ENCODE measurements at regions not wholly inside any gene's neighbourhood (a gene's known extent, or its start where the extent isn't known, plus 50 kb on each side); places are given as distances from the start of the nearest gene placed in this dataset.
A peak's percentile ranks its signal among the peaks of the same experiment; 100 is the strongest.
"Not testable (repeated sequence)": the region's sequence is repeated elsewhere in the genome, so short reads cannot be mapped to it uniquely, and the experiment has no call there.

- Histone ChIP-seq H3K4me3 (no peak overlapping the region), H3K27ac (no peak overlapping the region), H3K36me3 (no peaks in the 10 kb centered on the region), H3K9me3 (no peaks in the 10 kb centered on the region), H3K4me1 (no peaks in the 10 kb centered on the region), H3K27me3 (no peaks in the 10 kb centered on the region)
- TF ChIP-seq, protein P1, sequence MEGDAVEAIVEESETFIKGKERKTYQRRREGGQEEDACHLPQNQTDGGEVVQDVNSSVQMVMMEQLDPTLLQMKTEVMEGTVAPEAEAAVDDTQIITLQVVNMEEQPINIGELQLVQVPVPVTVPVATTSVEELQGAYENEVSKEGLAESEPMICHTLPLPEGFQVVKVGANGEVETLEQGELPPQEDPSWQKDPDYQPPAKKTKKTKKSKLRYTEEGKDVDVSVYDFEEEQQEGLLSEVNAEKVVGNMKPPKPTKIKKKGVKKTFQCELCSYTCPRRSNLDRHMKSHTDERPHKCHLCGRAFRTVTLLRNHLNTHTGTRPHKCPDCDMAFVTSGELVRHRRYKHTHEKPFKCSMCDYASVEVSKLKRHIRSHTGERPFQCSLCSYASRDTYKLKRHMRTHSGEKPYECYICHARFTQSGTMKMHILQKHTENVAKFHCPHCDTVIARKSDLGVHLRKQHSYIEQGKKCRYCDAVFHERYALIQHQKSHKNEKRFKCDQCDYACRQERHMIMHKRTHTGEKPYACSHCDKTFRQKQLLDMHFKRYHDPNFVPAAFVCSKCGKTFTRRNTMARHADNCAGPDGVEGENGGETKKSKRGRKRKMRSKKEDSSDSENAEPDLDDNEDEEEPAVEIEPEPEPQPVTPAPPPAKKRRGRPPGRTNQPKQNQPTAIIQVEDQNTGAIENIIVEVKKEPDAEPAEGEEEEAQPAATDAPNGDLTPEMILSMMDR (IDR thresholded peaks at IDR 0.05): no peak
- peak; percentile 40 for DNase-seq
- intact Hi-C loops (cut with DNase I): no loop called here
- no peak for ATAC-seq
Observed at GRCh38 chr12:131192951-131193350, 239.2 kb downstream of the ADGRD1 start.

- DNase-seq (peak; percentile 30), ATAC-seq (no peak)
- no peak overlapping the region for H3K27ac ChIP-seq
- intact Hi-C loops (cut with DNase I): no loop called here
- no peak overlapping the region for H3K4me3 ChIP-seq
- no peaks in the 10 kb centered on the region for H3K36me3 ChIP-seq
- H3K9me3 ChIP-seq: no peaks in the 10 kb centered on the region
- TF ChIP-seq, protein P1 (IDR thresholded peaks at IDR 0.05): no peak
- no peaks in the 10 kb centered on the region for H3K27me3 ChIP-seq
- H3K4me1 ChIP-seq: no peaks in the 10 kb centered on the region
Observed at GRCh38 chr12:131194166-131194565, 240.5 kb downstream of the ADGRD1 start.

DNA sequence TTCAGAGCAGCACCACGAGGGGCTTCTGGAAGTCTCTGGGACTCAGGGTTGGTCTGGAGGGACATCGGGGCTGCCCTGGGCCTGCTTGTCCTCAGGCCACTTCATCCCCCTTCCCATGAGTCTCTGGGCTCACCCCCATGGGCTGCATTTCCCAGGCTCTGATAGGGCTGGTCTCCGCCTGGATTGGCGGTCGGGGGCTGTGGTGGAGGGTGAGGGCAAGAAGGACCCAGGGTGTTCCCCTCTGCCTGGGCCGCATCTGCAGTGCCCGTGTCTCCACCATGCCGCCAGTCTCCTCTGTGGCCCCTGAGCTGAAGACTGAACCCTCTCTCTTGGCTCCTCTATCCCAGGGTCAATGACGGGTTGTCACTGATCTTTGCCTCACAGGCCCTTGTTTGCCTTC is 242.1 kb downstream of the ADGRD1 start:
- peak; percentile 11 for ATAC-seq
- H3K9me3 ChIP-seq: no peaks in the 10 kb centered on the region
- TF ChIP-seq, protein P1 (IDR thresholded peaks at IDR 0.05): no peak
- H3K4me1 ChIP-seq: no peaks in the 10 kb centered on the region
- H3K4me3 ChIP-seq: no peak overlapping the region
- H3K36me3 ChIP-seq: no peaks in the 10 kb centered on the region
- no peak overlapping the region for H3K27ac ChIP-seq
- no peaks in the 10 kb centered on the region for H3K27me3 ChIP-seq
- peak; percentile 57 for DNase-seq
- intact Hi-C loops (cut with DNase I): no loop called here

DNA sequence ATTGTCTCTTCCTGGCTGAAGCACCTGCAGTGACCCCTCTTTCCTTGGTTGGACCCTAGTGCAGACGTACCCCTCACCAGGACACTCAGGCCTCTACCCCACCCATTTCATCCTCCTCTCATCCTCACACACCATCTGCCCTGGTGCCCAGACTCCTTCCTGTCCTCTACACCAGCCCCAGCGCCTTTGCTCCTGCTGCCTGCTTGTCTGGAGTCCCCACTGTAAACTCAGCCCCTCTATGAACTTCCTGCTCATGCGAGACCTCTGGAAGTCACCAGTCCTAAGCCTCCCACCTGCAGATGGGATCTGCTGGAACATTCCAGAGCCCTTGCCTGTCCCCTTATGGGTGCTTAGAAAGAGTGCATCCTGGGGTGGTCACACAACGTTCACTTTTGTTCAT is 242.5 kb downstream of the ADGRD1 start:
- no peak for DNase-seq

DNA sequence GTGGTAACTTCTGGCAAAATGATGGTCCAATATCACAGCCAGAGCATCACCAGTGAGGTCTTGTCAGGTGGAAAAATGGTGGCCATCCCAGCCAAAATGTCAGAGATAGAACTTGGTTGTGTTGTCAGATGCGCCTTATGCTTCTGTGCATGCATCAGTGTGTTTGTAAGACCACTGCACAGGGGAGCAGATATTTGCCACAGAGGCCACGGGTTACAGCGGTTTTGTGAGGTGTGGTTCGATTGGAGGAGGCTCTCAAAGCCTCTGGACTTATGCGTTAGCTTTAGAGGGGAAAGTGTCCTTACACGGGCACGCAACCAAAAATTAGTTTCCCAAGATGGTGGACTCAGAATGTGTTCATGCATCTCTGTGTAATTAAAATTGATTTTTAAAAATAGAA is 243.8 kb downstream of the ADGRD1 start:
- TF ChIP-seq, protein P1 (IDR thresholded peaks at IDR 0.05): no peak
- no peaks in the 10 kb centered on the region for H3K27me3 ChIP-seq
- H3K4me3 ChIP-seq: no peak overlapping the region
- H3K36me3 ChIP-seq: no peaks in the 10 kb centered on the region
- no peak overlapping the region for H3K27ac ChIP-seq
- no peaks in the 10 kb centered on the region for H3K9me3 ChIP-seq
- DNase-seq: no peak
- intact Hi-C loops (cut with DNase I): no loop called here
- ATAC-seq: no peak
- H3K4me1 ChIP-seq: no peaks in the 10 kb centered on the region

More for the DNA sequence above, 242.5 kb downstream of the ADGRD1 start:
- no peaks in the 10 kb centered on the region for H3K36me3 ChIP-seq
- TF ChIP-seq, protein P1 (IDR thresholded peaks at IDR 0.05): no peak
- no peaks in the 10 kb centered on the region for H3K4me1 ChIP-seq
- no peak for ATAC-seq
- H3K4me3 ChIP-seq: no peak overlapping the region
- no peak overlapping the region for H3K27ac ChIP-seq
- intact Hi-C loops (cut with DNase I): no loop called here
- H3K27me3 ChIP-seq: no peaks in the 10 kb centered on the region
- no peaks in the 10 kb centered on the region for H3K9me3 ChIP-seq

- Histone ChIP-seq H3K4me1 (no peaks in the 10 kb centered on the region), H3K4me3 (no peak overlapping the region), H3K27me3 (no peaks in the 10 kb centered on the region), H3K36me3 (no peaks in the 10 kb centered on the region), H3K27ac (no peak overlapping the region), H3K9me3 (no peaks in the 10 kb centered on the region)
- intact Hi-C loops (cut with DNase I): no loop called here
- ATAC-seq: no peak
- TF ChIP-seq, protein P1 (IDR thresholded peaks at IDR 0.05): no peak
- DNase-seq: no peak
Observed at GRCh38 chr12:131199221-131199620, 245.5 kb downstream of the ADGRD1 start.

DNA sequence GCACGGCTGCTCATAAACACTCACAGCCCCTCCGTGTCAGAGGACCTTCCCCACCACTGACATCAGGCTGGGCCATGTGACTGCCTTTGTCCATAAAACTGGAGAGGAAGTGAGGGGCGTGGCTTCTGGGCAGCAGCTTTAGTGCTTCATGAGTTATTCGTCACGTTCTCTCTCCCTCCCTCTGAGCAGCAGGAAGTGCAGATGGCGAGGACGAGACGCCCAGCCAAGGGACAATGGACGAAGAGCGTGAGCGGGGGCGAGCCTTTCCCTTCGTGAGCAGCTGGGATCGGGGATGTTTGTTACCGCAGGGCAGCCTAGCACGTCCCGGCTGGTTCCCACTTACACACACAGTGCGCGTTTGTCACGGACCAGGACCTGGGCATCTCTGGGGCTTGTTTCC is 248.2 kb downstream of the ADGRD1 start:
- intact Hi-C loops (cut with DNase I); H3K36me3 ChIP-seq; H3K27ac ChIP-seq; H3K4me1 ChIP-seq; H3K27me3 ChIP-seq; DNase-seq; H3K4me3 ChIP-seq; H3K9me3 ChIP-seq: not testable (repeated sequence)
- peak; percentile 22 for ATAC-seq
